DMS79 (cell line): ENCODE measurements at regions not wholly inside any gene's neighbourhood (a gene's known extent, or its start where the extent isn't known, plus 50 kb on each side); places are given as distances from the start of the nearest gene placed in this dataset.

ENCODE experiments used
- DNase-seq: peaks from one replicate; lab custom pipeline; 2025; lab: John Stamatoyannopoulos, UW

DNA sequence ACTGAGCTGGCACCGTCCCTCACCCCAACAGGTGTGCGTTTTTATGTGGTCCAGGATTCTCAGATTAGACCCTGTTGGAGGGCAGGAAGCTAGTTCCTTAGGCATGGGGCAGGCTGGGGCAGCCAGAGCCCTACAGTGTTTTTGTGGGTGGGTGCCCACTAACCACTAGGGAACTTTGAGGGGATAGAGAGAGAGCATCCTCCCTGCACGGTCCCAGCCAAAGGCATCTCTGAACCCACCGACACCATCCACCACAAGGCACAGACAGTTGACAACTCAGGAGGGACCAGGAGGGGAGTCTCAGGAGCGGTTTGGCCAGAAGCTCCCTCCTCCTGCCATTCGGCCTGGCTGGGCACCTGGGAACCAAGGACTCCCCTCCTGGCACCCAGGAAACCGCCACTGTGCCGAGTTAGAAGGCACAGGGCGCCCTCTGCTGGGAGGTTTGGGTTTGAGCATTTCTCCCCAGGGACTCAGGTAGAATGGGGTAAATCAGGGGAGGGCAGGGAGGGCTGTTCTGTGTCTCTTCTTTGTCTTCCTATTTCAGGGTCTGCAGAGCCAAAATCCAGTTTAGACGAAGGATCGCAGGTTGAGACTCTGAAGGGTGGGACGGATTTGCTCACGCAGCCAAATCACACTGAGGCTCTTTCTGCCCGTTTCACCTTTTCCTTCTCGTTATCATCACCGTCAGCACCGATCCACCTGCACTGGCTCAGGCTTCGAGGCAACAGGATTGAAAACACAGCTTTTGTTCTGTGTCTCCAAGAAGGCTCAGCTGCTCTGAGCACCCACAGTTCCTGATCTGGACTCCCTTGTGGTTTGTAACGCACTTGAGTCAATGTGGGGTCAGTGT, 84.8 kb upstream of the COL13A1 start:
- no peak for DNase-seq

DNA sequence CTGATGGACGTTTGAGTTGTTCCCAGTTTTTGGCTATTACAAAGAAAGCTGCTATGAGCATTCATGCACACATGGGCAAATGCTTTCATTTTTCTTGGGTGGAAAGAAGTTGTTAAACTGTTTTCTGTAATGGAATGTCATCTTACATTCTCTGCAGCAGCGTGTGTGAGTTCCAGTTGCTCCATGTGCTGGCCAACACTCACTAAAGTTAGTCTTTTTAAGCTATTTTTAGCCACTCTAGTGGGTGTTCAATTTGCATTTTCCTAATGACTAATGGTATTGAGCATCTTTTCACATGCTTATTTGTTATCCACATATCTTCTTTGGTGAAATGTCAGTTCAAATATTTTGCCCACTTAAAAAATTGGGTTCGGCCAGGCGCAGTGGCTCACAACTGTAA, 82.8 kb upstream of the COL13A1 start:
- no peak for DNase-seq

GRCh38 chr10:69721690-69722310, 79.9 kb upstream of the COL13A1 start:
- DNase-seq = no peak

GRCh38 chr10:69723653-69724052, 78.1 kb upstream of the COL13A1 start:
- no peak for DNase-seq

- peak; percentile 35 for DNase-seq
Measured at GRCh38 chr10:69726850-69727249, 74.9 kb upstream of the COL13A1 start.

DNA sequence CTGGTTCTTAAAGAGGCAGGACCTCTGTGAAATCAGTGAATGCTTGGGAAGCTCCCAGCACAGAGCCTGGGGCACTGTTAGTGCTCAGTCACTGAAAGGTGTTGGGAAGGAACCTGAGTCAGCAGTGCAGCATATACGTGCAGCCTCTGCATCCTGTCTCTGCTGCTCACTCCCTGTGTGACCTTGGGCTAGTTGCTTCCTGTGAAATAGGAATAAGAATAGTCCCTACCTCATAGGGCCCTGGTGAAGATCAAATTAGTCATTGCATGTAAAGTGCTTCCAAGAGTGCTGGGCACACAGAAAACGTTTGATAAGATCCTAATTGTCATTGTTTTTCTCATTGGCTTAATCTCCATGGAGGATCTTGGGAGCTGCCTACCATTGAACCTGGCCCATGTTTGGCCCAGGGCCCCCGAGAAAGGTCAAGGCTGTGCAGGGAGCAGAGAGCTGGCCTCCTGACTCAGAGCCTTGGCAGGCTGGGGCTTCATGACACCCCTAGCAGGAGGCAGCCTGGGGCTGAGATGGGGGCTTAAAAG, 73.3 kb upstream of the COL13A1 start:
- DNase-seq = no peak

DNA sequence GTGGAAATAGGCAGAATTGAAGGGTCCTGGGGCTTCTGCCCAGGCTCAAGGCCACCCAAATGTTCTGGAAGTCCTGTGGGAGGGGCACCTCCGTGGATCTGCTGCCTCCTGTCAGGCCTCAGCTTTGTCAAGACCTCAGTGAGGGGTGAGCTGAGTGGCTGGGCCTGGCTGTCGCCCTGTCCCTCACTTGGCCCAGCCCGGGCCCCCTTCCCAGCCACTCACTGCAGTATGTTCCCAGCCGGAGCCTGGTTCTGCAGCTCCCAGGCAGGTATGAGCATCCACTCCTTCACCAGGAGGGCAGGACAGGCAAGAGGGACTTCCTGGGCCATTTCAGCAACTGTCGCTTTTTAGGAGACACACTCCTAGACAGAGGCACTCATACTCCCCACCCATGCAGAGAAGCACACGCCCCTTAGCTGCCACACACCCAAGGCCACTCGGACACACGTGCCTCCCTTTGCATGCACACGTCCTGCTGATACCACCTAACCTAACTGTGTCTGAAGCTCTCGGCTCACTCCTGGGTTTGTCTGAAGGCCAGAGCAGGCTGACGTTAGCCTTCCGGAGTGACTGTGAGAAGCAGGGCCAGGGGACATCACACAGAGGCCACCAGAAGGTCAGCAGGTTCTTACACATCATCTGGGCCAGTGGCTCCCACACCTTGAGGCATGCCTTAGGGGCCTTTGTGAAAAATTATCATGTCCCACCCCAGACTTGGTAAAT, 72.2 kb upstream of the COL13A1 start:
- DNase-seq = no peak

DNA sequence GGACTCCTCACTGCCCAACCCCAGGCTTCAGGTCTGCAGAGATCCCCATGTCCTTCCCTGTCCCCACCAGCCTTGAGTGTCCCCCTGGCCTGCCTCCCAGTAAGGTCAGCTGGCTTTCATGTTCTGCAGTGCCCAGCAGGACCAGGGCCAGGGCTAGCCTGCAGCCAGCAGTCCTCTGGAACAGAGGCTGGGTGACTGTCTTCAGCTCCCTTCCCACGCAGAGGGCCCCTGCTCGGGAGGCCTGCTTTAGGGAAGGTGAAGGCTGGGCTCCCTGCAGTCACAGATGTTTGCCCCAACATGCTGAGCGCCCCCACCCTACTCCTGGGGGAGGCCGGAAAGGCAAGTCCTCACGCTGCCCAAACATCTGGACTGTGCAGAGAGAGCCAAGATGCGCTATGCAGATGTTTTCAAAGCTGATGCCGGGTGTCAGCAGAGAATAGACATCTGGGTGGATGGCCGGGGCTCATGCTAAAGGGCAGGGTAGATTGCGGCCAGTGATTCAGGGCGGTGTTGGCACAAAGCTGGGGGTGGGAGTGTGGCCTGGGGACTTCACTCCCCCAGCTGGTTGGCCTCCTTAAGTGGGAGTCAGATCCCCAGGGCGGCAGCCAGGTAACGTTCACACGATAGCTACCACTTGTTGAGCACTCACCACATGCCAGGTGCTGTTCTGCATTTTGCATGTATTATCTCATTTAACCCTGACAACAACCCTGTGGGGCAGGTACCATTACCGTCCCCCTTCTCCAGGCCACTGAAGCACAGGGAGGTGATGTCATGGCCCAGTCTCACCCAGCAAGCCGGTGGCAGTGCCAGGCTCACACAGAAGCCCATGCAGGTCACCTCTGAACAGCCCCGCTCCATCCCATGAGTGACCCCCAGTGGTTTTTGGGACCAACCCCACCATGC, 71.2 kb upstream of the COL13A1 start:
- DNase-seq = no peak

DNA sequence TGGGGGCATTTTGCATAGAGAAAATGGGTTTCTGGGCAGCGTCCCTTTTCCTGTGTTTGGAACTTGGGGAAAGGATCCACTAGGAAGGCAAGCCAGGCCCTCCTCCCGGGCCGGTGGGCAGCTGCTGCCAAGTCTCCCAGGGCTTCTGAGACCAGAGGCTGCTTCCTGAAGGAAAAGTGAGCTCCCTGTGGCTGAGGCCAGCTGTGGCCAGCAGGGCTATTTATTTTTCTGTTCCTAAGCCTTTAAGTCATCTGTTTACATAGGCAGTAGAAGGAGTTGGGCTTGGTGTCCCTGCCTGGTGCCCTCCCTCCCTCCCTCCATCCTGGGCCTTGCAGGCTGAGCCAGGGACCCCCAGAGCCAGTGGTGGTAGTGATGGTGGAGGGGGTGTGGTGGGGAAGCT, 70.5 kb upstream of the COL13A1 start:
- no peak for DNase-seq

- no peak for DNase-seq
Measured at GRCh38 chr10:69731698-69732097, 70.0 kb upstream of the COL13A1 start.

- no peak for DNase-seq
Measured at GRCh38 chr10:69732147-69732825, 69.4 kb upstream of the COL13A1 start.

DNA sequence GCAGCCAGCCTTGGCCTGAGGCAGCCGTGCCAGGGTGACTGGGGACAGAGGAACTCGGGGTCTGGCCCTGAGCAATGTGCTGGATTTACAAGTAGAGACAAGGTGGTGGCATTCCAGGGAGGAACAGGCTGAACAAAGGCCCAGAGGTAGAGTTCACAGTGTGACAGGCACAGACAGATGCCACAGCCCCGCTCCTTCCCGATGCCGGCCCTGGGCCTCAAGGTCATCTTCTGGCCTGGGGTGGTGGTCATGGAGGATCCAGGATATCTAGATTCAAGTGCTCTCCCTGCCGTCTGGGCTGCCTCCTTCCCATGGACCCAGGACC, 68.9 kb upstream of the COL13A1 start:
- DNase-seq = no peak

DNA sequence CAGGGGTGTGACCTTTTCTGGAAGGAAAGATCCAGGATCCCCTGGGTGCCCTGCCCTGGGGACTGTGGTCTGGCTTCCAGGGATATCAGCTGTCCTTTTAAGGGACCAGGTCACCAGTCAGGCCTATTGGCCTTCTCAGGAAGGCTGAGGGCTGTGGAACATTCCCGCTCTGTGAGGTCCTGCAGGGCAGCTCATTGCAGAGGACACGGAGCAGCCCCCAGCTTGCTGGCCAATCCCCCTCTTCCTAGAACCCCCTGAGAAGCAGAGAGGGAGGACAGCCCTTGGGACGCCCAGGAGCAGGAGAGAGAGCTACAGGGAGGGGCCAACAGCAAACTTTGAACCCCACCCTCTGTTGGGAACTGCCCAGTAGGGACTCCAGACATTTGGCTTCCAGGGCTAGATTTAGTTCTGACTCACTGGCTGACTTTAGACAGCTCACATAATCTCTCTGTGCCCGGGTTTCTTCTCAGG, 67.9 kb upstream of the COL13A1 start:
- DNase-seq = no peak

- DNase-seq = no peak
Measured at GRCh38 chr10:69734416-69734796, 67.3 kb upstream of the COL13A1 start.

- DNase-seq = no peak
Measured at GRCh38 chr10:69734797-69735468, 66.8 kb upstream of the COL13A1 start.

DNA sequence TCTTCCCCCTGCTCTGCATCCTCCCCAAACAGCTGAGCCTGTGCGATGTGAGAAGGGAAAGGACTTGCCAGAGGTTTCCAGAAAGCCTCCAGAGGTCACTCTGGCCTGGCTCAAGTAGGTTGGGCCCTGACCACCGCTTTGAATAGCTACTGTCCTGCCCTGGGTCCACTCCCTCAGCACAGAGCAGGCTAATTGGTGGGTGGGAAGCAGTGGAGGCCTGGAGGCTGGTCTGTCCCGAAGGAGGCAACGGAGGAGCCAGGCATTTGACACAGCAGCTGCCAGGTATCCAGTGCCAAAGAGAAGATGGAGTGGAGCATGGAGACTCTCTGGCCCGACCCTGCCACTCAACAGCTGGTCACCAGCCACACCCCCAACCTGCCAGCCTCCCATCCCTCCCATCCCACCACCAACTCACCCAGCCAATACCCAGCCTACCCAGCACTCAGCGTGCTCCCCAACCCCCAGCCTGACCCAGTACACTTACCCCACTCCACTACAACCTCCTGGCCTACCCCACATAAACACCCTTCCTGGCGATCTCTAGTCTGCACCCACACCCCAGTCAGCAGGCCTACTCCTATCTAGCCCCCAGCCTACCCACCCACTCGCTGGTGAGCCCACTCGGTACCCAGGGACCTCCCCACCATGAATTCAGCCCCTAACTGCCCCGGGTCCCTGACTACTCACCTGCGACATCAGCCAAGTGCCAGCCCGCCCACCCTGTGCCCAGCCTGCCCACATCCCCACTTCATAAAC, 64.6 kb upstream of the COL13A1 start:
- no peak for DNase-seq

- DNase-seq = no peak
Measured at GRCh38 chr10:69738071-69738470, 63.6 kb upstream of the COL13A1 start.

DNA sequence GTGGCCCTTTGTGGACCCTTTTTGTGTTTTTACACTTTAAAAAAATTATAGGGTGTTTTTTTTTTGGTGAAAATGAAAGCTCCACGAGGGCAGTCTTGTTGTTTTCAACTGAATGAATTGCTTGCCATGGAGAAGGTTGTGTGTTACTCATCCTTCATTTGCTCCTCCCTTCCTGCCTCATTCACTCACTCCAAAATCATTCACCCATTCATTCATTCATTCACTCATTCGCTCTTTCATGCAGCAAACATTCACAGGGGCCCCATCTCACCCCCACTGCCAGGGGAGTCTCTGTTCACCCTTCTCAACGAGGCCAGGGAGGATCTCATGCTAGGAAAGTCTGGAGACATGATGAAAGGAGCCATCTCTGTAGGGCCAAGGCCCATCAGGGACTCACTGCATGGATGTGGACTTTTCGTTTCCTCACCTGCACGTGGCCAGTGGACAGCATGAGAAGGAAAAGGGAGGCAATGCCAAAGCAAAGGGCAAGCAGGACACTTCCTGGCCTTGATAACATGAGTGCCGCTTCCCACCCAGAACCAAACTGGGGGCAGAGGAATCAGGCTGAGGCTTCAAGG, 62.8 kb upstream of the COL13A1 start:
- DNase-seq = no peak

DNA sequence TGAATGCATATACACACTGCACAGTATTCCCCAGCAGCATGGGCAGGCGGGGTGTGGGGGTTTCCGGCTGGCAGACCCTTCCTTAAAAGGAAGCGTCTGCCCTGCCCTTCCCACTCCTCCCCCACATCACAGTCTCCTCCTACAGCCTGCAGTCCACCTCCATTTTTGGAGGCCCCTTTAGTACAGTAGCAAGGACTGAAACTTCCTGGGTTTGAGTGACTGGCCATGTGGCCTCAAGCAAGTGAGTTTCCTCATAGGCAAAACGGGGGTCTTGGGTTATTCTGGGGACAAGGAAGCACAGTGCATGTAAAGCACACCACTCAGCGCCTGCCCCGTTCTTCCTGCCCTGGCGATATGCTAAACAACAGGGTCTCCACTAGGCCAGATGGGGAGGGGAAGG, 62.1 kb upstream of the COL13A1 start:
- DNase-seq = no peak

DNA sequence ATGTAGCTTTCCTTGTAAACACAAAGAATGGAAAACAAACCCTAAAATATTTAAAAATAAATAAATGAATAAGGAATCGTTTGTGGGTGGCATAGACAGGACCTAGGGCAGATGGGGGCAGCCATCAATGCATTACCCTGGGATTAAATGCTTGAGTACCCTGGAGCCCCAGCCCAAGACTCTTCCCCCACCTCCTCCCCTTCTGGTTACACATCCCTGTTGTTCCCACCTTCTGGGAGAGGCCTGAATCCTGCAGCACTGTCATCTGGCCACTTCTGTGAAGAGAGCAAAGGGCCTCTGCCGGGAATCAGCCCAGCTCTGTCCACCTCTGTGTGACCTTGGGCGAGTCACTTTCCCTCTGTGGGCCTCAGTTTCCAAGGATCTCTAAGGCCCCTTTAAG, 61.6 kb upstream of the COL13A1 start:
- DNase-seq = no peak
